ENCODE measurements at regions not wholly inside any gene's neighbourhood (a gene's known extent, or its start where the extent isn't known, plus 50 kb on each side); places are given as distances from the start of the nearest gene placed in this dataset.

DNA sequence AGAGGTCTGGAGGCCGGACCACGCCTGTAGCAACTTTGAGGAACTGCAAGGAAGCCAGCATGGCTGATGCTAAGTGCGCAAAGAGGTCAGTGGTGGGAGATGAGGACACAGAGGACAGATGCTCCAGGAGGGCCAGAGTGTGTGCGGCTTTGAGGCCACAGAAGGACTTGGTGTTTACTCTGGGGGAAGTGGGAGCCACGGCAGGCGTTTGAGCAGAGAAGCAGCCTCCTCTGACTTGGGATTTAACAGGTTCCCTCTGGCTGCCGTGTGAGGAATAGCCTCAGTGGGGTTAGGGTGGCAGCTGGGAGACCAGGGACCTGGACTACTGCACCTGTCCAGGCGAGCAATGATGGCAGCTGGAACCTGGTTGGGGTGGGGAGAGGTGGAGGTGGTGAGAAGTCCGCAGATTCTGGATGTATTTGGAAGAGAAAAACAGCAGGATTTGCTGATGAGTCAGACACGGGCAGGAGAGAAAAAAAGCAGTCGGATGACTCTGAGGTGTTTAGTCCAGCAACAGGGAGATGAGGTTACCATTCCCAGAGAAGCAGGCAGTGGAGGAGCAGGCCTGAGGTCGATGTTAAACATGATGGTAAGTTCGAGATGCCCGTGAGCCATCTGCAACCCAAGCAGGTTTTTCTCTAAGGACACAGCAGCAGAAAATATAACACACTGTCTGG, 143.5 kb downstream of the SCARB1 start:
- TF ChIP-seq, protein P1, sequence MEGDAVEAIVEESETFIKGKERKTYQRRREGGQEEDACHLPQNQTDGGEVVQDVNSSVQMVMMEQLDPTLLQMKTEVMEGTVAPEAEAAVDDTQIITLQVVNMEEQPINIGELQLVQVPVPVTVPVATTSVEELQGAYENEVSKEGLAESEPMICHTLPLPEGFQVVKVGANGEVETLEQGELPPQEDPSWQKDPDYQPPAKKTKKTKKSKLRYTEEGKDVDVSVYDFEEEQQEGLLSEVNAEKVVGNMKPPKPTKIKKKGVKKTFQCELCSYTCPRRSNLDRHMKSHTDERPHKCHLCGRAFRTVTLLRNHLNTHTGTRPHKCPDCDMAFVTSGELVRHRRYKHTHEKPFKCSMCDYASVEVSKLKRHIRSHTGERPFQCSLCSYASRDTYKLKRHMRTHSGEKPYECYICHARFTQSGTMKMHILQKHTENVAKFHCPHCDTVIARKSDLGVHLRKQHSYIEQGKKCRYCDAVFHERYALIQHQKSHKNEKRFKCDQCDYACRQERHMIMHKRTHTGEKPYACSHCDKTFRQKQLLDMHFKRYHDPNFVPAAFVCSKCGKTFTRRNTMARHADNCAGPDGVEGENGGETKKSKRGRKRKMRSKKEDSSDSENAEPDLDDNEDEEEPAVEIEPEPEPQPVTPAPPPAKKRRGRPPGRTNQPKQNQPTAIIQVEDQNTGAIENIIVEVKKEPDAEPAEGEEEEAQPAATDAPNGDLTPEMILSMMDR (IDR thresholded peaks at IDR 0.05; ENCODE audit: insufficient read depth, low read length): no peak
- peak; percentile 59; the same call in 1 of the 2 replicates for TF ChIP-seq SPI1 (IDR thresholded peaks at IDR 0.05; ENCODE audit: borderline replicate concordance, low read depth)
- TF ChIP-seq, protein P2, sequence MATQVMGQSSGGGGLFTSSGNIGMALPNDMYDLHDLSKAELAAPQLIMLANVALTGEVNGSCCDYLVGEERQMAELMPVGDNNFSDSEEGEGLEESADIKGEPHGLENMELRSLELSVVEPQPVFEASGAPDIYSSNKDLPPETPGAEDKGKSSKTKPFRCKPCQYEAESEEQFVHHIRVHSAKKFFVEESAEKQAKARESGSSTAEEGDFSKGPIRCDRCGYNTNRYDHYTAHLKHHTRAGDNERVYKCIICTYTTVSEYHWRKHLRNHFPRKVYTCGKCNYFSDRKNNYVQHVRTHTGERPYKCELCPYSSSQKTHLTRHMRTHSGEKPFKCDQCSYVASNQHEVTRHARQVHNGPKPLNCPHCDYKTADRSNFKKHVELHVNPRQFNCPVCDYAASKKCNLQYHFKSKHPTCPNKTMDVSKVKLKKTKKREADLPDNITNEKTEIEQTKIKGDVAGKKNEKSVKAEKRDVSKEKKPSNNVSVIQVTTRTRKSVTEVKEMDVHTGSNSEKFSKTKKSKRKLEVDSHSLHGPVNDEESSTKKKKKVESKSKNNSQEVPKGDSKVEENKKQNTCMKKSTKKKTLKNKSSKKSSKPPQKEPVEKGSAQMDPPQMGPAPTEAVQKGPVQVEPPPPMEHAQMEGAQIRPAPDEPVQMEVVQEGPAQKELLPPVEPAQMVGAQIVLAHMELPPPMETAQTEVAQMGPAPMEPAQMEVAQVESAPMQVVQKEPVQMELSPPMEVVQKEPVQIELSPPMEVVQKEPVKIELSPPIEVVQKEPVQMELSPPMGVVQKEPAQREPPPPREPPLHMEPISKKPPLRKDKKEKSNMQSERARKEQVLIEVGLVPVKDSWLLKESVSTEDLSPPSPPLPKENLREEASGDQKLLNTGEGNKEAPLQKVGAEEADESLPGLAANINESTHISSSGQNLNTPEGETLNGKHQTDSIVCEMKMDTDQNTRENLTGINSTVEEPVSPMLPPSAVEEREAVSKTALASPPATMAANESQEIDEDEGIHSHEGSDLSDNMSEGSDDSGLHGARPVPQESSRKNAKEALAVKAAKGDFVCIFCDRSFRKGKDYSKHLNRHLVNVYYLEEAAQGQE (IDR thresholded peaks at IDR 0.05; ENCODE audit: insufficient replicate concordance, low read depth): no peak
